K562 (cell line): ENCODE measurements at regions not wholly inside any gene's neighbourhood (a gene's known extent, or its start where the extent isn't known, plus 50 kb on each side); places are given as distances from the start of the nearest gene placed in this dataset.

Source experiments
- BCOR ChIP-seq: fragments of 450-650 bp; IDR thresholded peaks from 2 replicates; pipeline ENCODE4 v1.6.1; 2016
- CCNT2 ChIP-seq: IDR thresholded peaks from 2 replicates; pipeline ENCODE4 v1.6.1; 2011; ENCODE audit warnings: borderline replicate concordance, low read depth, mild to moderate bottlenecking, moderate library complexity, mixed read lengths, low read length; ENCODE audit not compliant: insufficient read length; ENCODE audit errors: extremely low read depth
- DNMT1 ChIP-seq: fragments of 450-650 bp; IDR thresholded peaks from 2 replicates; pipeline ENCODE4 v1.6.1; 2016; ENCODE audit warnings: antibody characterized with exemption, mild to moderate bottlenecking
- FOXM1 ChIP-seq, 2 experiments: fragments of 450-650 bp in 1 of 2; sonication (generic) in 1 of 2; formaldehyde crosslinking in 1 of 2; IDR thresholded peaks; 2 replicates each; pipeline versions ENCODE4 v1.6.1 to v1.9.0; 2017 to 2022; ENCODE audit warnings: low read depth in 2 of 2, mild to moderate bottlenecking in 2 of 2, missing genetic modification reagents in 1 of 2, moderate library complexity in 1 of 2
- HDAC2 ChIP-seq: fragments of 450-650 bp; IDR thresholded peaks from 2 replicates; pipeline ENCODE4 v1.6.1; 2016; ENCODE audit warnings: mild to moderate bottlenecking
- KAT7 ChIP-seq: sonication (generic); formaldehyde crosslinking; IDR thresholded peaks from 2 replicates; pipeline ENCODE4 v1.8.0; 2022; ENCODE audit warnings: missing genetic modification reagents, mild to moderate bottlenecking, borderline replicate concordance
- MAFF ChIP-seq: IDR thresholded peaks from 2 replicates; pipeline ENCODE4 v1.6.1; 2012; ENCODE audit warnings: low read length, improper control_type of control experiment
- MAFG ChIP-seq: fragments of 450-650 bp; conservative IDR thresholded peaks from 2 replicates; pipeline ENCODE4 v1.6.1; 2016; ENCODE audit warnings: missing genetic modification characterization, missing compliant biosample characterization
- MEIS2 ChIP-seq: fragments of 450-650 bp; IDR thresholded peaks from 2 replicates; pipeline ENCODE4 v1.6.1; 2014; ENCODE audit warnings: mild to moderate bottlenecking; ENCODE audit not compliant: partially characterized antibody
- NFE2L1 ChIP-seq: fragments of 450-650 bp; IDR thresholded peaks from 2 replicates; pipeline ENCODE4 v1.6.1; 2016; ENCODE audit warnings: missing genetic modification characterization, low read depth, mild to moderate bottlenecking, missing compliant biosample characterization, moderate library complexity, borderline replicate concordance
- RCOR1 ChIP-seq, 2 experiments: IDR thresholded peaks; 2 replicates each; pipeline ENCODE4 v1.6.1; 2012; ENCODE audit warnings: low read depth in 2 of 2, low read length in 2 of 2, borderline replicate concordance in 1 of 2, improper control_type of control experiment in 1 of 2
- SNRNP70 ChIP-seq: fragments of 200-400 bp; formaldehyde crosslinking; optimal IDR thresholded peaks from 2 replicates; pipeline ENCODE3; 2017; ENCODE audit warnings: low read depth, low read length
- TRIM28 ChIP-seq: fragments of 450-650 bp; IDR thresholded peaks from 2 replicates; pipeline ENCODE4 v1.6.1; 2017
- YBX1 ChIP-seq: fragments of 450-650 bp; IDR thresholded peaks from 2 replicates; pipeline ENCODE4 v1.7.1; 2016; ENCODE audit warnings: mild to moderate bottlenecking
- ZNF217 ChIP-seq: sonication (generic); formaldehyde crosslinking; IDR thresholded peaks from 2 replicates; pipeline ENCODE4 v1.8.0; 2022; ENCODE audit warnings: mild to moderate bottlenecking, missing genetic modification reagents
- ZNF253 ChIP-seq: fragments of 250-450 bp; sonication (Bioruptor Pico); conservative IDR thresholded peaks from 2 replicates; pipeline ENCODE4 v1.6.1; 2021; ENCODE audit warnings: mild to moderate bottlenecking
- ZNF324 ChIP-seq: fragments of 250-450 bp; sonication (Bioruptor Pico); IDR thresholded peaks from 2 replicates; pipeline ENCODE4 v1.4.0; 2020; ENCODE audit warnings: mild to moderate bottlenecking
- ZNF384 ChIP-seq: IDR thresholded peaks from 2 replicates; pipeline ENCODE4 v1.6.1; 2012; ENCODE audit warnings: low read depth, low read length, improper control_type of control experiment
- ZNF444 ChIP-seq: fragments of 250-450 bp; sonication (Bioruptor Pico); IDR thresholded peaks from 2 replicates; pipeline ENCODE4 v1.4.0; 2020; ENCODE audit warnings: mild to moderate bottlenecking, moderate library complexity
- ZNF57 ChIP-seq: fragments of 450-650 bp; formaldehyde crosslinking; IDR thresholded peaks from 2 replicates; pipeline ENCODE4 v1.4.0; 2020; ENCODE audit warnings: mild to moderate bottlenecking, moderate library complexity
- ZNF778 ChIP-seq: fragments of 450-650 bp; formaldehyde crosslinking; IDR thresholded peaks from 2 replicates; pipeline ENCODE4 v1.4.0; 2020; ENCODE audit warnings: mild to moderate bottlenecking, moderate library complexity
- ZNF830 ChIP-seq: fragments of 250-450 bp; sonication (Bioruptor Pico); IDR thresholded peaks from 2 replicates; pipeline ENCODE4 v1.5.0; 2021; ENCODE audit warnings: mild to moderate bottlenecking
- TF ChIP-seq, protein P1 (sequence below): sonication (generic); formaldehyde crosslinking; IDR thresholded peaks from 2 replicates; pipeline ENCODE4 v1.8.1; 2023; ENCODE audit warnings: mild to moderate bottlenecking, missing genetic modification reagents, moderate library complexity
- TF ChIP-seq, protein P2 (sequence below): fragments of 450-650 bp; conservative IDR thresholded peaks from 2 replicates; pipeline ENCODE4 v1.6.1; 2016; ENCODE audit warnings: missing genetic modification characterization, low read depth, mild to moderate bottlenecking, missing compliant biosample characterization, moderate library complexity
- TF ChIP-seq, protein P3 (sequence below): fragments of 450-650 bp; IDR thresholded peaks from 2 replicates; pipeline ENCODE4 v1.6.1; 2016

DNA sequence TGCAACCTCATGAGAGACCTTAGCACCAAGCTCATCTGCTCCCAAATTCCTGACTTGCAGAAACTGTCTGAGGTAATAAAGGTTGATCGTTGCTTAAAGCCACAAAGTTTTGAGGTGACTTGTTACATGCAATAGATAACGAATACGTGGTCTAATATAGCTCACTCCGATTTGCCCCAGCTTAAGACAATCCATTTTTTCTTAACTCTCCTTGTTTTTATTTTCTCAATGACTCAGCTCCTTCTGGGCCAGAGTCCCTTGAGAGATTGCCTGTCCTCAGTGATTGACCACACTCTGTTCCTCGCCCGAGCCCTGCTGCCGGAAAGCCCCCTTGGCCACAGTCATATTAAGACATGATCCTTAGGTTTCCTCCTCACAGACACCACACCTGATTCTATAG, 63.7 kb upstream of the FANCC start (continued):
- TF ChIP-seq ZNF384 (0 out of 2 replicates have a peak, but pooled peaks have one; percentile 5), YBX1 (no peak), NFE2L1 (tag) (peak; percentile 52; the same call in 1 of the 2 replicates), MEIS2 (peak; percentile 35), RCOR1 (IDR thresholded peaks at IDR 0.05; ENCODE audit: borderline replicate concordance in 1 of 2, low read depth in 2 of 2, low read length in 2 of 2) (peak in 1 of 2 experiments; percentile 32; a peak in 1 of 4 replicates), SNRNP70 (no peak), ZNF253 (CRISPR knock-in tag) (no peak), ZNF324 (CRISPR knock-in tag) (no peak), MAFF (peak; percentile 55), ZNF217 (no peak), ZNF778 (CRISPR knock-in tag) (no peak), TRIM28 (no peak), MAFG (tag) (peak; percentile 86), ZNF444 (CRISPR knock-in tag) (no peak), FOXM1 (IDR thresholded peaks at IDR 0.05; ENCODE audit: low read depth) (no peak), FOXM1 (CRISPR knock-in tag; IDR thresholded peaks at IDR 0.05; ENCODE audit: low read depth) (no peak), ZNF57 (CRISPR knock-in tag) (no peak), HDAC2 (0 out of 2 replicates have a peak, but pooled peaks have one; percentile 31), DNMT1 (no peak), ZNF830 (CRISPR knock-in tag) (no peak), KAT7 (no peak), CCNT2 (no peak), BCOR (no peak)
- TF ChIP-seq, protein P1, sequence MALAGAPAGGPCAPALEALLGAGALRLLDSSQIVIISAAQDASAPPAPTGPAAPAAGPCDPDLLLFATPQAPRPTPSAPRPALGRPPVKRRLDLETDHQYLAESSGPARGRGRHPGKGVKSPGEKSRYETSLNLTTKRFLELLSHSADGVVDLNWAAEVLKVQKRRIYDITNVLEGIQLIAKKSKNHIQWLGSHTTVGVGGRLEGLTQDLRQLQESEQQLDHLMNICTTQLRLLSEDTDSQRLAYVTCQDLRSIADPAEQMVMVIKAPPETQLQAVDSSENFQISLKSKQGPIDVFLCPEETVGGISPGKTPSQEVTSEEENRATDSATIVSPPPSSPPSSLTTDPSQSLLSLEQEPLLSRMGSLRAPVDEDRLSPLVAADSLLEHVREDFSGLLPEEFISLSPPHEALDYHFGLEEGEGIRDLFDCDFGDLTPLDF (CRISPR knock-in tag): no peak
- TF ChIP-seq, protein P2, sequence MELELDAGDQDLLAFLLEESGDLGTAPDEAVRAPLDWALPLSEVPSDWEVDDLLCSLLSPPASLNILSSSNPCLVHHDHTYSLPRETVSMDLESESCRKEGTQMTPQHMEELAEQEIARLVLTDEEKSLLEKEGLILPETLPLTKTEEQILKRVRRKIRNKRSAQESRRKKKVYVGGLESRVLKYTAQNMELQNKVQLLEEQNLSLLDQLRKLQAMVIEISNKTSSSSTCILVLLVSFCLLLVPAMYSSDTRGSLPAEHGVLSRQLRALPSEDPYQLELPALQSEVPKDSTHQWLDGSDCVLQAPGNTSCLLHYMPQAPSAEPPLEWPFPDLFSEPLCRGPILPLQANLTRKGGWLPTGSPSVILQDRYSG: no peak
- TF ChIP-seq, protein P3, sequence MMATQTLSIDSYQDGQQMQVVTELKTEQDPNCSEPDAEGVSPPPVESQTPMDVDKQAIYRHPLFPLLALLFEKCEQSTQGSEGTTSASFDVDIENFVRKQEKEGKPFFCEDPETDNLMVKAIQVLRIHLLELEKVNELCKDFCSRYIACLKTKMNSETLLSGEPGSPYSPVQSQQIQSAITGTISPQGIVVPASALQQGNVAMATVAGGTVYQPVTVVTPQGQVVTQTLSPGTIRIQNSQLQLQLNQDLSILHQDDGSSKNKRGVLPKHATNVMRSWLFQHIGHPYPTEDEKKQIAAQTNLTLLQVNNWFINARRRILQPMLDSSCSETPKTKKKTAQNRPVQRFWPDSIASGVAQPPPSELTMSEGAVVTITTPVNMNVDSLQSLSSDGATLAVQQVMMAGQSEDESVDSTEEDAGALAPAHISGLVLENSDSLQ: 0 out of 2 replicates have a peak, but pooled peaks have one; percentile 20
